ENCODE measurements at regions not wholly inside any gene's neighbourhood (a gene's known extent, or its start where the extent isn't known, plus 50 kb on each side); places are given as distances from the start of the nearest gene placed in this dataset.
"Not testable (repeated sequence)": the region's sequence is repeated elsewhere in the genome, so short reads cannot be mapped to it uniquely, and the experiment has no call there.

- Mint-ChIP-seq H3K27me3 (peaks cover 2% of the 10 kb centered on the region), H3K36me3 (no peaks in the 10 kb centered on the region), H3K9me3 (no peaks in the 10 kb centered on the region), H3K4me1 (ENCODE audit: unreplicated experiment) (no peaks in the 10 kb centered on the region), H3K27ac (no peak overlapping the region), H3K4me3 (no peak overlapping the region)
- TF ChIP-seq CTCF (conservative IDR thresholded peaks at IDR 0.05) = no peak
- DNase-seq (ENCODE audit: extremely low spot score, unreplicated experiment) = no peak
Observed at GRCh38 chr13:86309881-86310280, 510.7 kb upstream of the SLITRK6 start.

DNA sequence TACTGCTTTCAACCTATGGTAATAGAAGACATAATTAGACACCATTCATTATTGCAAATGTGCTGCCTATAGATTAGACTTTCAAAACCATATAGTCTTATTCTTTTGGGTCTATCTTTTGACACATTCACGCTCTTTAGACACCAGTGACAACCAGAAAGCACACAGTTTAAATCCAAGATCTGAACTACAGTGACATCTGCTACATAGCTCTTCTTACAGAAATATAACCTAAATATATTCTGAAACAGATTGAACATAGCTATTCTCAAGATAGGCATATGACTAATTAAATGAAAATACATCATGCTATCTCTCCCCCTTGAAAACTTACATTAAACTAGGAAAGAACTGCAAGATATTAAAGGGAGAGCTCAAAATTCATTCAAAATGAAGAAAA is 514.2 kb upstream of the SLITRK6 start:
- H3K36me3 Mint-ChIP-seq = no peaks in the 10 kb centered on the region
- H3K27me3 Mint-ChIP-seq = peaks cover 7% of the 10 kb centered on the region
- TF ChIP-seq CTCF (conservative IDR thresholded peaks at IDR 0.05) = no peak
- no peaks in the 10 kb centered on the region for H3K9me3 Mint-ChIP-seq
- H3K27ac Mint-ChIP-seq = no peak overlapping the region
- H3K4me3 Mint-ChIP-seq = no peak overlapping the region
- no peaks in the 10 kb centered on the region for H3K4me1 Mint-ChIP-seq (ENCODE audit: unreplicated experiment)
- no peak for DNase-seq (ENCODE audit: extremely low spot score, unreplicated experiment)

DNA sequence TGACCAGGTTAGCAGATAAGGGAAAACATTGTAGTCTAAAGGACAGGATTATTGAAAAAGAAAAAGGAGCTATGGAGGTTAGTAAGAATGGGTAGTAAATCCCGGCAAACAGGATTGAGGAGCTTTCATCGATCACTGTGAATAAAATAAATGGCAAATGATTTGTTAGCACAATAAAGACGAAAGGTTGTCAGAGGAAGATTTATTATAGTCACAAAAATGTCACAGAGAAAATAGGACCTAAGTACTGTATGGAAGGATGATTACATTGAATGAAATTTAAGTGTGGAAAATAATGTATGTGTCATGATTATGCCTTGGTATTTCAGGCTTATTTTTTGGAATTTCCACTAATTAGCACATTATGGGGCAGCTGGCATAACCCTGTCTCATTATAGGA is 519.2 kb upstream of the SLITRK6 start:
- TF ChIP-seq CTCF (conservative IDR thresholded peaks at IDR 0.05) = no peak
- H3K27ac Mint-ChIP-seq = no peak overlapping the region
- H3K4me1 Mint-ChIP-seq (ENCODE audit: unreplicated experiment) = no peaks in the 10 kb centered on the region
- no peak for DNase-seq (ENCODE audit: extremely low spot score, unreplicated experiment)
- no peak overlapping the region for H3K4me3 Mint-ChIP-seq
- H3K9me3 Mint-ChIP-seq = no peaks in the 10 kb centered on the region
- H3K36me3 Mint-ChIP-seq = no peaks in the 10 kb centered on the region
- H3K27me3 Mint-ChIP-seq = peaks cover 6% of the 10 kb centered on the region

DNA sequence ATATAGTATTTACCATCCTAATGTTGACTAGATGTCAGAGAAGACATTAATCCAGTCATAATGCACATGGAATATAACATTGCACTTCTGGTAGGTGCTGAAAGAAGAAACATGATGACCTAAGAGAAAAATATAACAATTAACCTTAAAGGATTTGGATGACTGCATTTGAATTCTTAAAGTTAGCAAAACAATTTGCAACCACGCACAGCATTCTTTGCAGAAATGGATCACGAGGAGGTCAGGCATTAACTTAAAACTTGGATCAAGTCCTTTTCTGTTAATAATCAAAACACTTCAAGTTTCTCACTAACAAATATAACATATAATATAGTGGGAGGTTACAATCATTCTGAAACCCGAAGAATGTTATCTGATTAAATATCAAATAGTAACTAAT is 525.0 kb upstream of the SLITRK6 start:
- H3K4me3 Mint-ChIP-seq = no peak overlapping the region
- H3K4me1 Mint-ChIP-seq (ENCODE audit: unreplicated experiment) = no peaks in the 10 kb centered on the region
- H3K27ac Mint-ChIP-seq = no peak overlapping the region
- TF ChIP-seq CTCF (conservative IDR thresholded peaks at IDR 0.05) = no peak
- H3K36me3 Mint-ChIP-seq = no peaks in the 10 kb centered on the region
- no peaks in the 10 kb centered on the region for H3K27me3 Mint-ChIP-seq
- H3K9me3 Mint-ChIP-seq = no peaks in the 10 kb centered on the region
- no peak for DNase-seq (ENCODE audit: extremely low spot score, unreplicated experiment)

DNA sequence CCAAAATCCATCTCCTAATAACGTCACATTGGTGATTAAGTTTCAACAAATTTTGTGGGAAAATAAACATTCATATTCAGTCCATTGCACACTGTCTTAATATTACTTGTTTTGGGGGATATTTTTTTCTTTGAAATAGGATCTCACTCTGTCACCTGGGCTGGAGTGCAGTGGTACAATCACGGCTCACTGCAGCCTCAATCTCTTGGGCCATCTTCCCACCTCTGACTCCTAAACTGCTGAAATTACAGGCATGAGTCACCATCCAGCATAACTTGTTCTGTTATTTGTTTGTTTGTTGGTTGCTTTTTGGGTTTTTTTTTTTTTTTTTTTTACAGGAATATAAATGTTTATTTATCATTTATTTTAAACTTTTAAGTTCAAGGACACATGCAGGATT is 556.1 kb upstream of the SLITRK6 start:
- DNase-seq (ENCODE audit: extremely low spot score, unreplicated experiment) = no peak
- H3K27me3 Mint-ChIP-seq = peaks cover 17% of the 10 kb centered on the region
- no peaks in the 10 kb centered on the region for H3K4me1 Mint-ChIP-seq (ENCODE audit: unreplicated experiment)
- no peak overlapping the region for H3K4me3 Mint-ChIP-seq
- no peak overlapping the region for H3K27ac Mint-ChIP-seq
- no peaks in the 10 kb centered on the region for H3K9me3 Mint-ChIP-seq
- no peaks in the 10 kb centered on the region for H3K36me3 Mint-ChIP-seq
- TF ChIP-seq CTCF (conservative IDR thresholded peaks at IDR 0.05) = no peak

- Mint-ChIP-seq H3K27me3 (peaks cover 25% of the 10 kb centered on the region), H3K27ac (no peak overlapping the region), H3K4me3 (no peak overlapping the region), H3K4me1 (ENCODE audit: unreplicated experiment) (no peaks in the 10 kb centered on the region), H3K36me3 (no peaks in the 10 kb centered on the region), H3K9me3 (no peaks in the 10 kb centered on the region)
- no peak for TF ChIP-seq CTCF (conservative IDR thresholded peaks at IDR 0.05)
- no peak for DNase-seq (ENCODE audit: extremely low spot score, unreplicated experiment)
Observed at GRCh38 chr13:86357106-86357505, 557.9 kb upstream of the SLITRK6 start.

DNA sequence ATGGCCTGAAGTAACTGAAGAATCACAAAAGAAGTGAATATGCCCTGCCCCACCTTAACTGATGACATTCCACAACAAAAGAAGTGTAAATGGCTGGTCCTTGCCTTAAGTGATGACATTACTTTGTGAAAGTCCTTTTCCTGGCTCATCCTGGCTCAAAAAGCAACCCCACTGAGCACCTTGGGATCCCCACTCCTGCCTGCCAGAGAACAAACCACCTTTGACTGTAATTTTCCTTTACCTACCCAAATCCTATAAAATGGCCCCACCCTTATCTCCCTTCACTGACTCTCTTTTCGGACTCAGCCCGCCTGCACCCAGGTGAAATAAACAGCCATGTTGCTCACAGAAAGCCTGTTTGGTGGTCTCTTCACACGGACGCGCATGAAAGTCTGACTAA is 564.5 kb upstream of the SLITRK6 start:
- not testable (repeated sequence) for H3K4me1 Mint-ChIP-seq (ENCODE audit: unreplicated experiment); DNase-seq (ENCODE audit: extremely low spot score, unreplicated experiment); H3K9me3 Mint-ChIP-seq; H3K27ac Mint-ChIP-seq; H3K36me3 Mint-ChIP-seq; H3K4me3 Mint-ChIP-seq
- H3K27me3 Mint-ChIP-seq = peaks cover 22% of the 10 kb centered on the region

Data from type B pancreatic cell (in vitro differentiated cells).